HG03135 (cell line): ENCODE measurements at regions not wholly inside any gene's neighbourhood (a gene's known extent, or its start where the extent isn't known, plus 50 kb on each side); places are given as distances from the start of the nearest gene placed in this dataset.

Experiments used
- ATAC-seq: cut with Tn5 transposase; IDR thresholded peaks from one replicate; pipeline ENCODE4 v1.9.1; 2021; ENCODE audit warnings: mild to moderate bottlenecking, moderate library complexity; ENCODE audit not compliant: unreplicated experiment

DNA sequence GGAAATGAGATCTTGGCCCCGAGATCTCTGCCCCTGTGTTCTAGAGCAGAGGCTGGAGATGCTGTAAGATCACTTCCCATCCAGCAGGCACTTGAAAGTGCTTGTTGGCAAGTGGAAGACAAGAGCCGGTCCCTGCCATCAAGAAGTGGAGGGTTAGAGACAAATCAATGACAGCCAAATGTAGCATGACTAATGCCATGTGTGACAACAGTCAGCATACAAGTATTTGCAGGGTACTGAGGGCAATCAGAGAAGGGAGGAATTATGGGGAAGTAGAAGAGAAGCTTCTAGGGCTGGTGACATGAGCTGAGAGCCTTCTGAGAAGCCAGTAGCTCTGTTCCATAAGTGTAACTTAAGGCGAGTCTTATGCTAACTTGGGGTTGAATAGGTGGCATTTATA lies 58.6 kb downstream of the TMEM17 start:
- no peak for ATAC-seq

DNA sequence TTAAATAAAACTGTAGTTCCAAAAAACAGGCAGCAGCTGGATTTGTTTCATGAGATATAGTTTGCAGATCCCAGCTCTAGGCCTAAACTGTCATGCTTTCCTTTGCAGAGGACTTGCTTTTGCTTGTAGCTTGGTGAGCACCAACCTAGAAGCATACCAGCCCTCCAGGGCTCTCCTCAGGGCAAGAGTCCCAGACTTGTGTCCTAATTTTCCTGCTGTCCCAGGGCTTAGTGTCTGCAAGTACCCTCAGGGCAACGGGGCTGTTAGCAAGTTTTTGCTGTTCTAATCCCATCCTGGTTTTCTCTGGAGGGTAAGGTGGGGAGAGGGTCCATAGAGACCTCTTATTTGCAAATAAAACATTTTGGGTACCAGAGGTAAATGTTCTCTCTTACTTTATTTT lies 59.5 kb downstream of the TMEM17 start:
- ATAC-seq = no peak

DNA sequence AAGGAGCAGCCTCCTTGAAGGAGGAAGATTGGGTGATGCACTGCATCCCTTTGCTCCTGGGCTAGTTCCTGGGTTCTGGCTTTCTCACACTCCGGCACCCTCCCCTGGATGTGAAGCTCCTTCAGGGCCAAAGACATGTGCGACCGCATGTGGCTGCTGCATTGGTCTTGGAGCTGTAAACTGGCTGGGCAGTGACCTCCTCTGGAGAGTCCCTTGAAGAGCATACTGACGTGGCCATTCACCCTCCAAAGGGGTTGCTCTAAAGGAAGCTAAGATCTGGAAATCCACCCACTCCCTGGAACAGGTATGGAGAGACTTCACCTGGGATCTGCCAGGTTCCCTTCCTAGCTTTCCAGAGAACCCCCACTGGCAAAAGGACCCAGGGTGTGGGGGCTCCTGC lies 62.1 kb downstream of the TMEM17 start:
- ATAC-seq = no peak

DNA sequence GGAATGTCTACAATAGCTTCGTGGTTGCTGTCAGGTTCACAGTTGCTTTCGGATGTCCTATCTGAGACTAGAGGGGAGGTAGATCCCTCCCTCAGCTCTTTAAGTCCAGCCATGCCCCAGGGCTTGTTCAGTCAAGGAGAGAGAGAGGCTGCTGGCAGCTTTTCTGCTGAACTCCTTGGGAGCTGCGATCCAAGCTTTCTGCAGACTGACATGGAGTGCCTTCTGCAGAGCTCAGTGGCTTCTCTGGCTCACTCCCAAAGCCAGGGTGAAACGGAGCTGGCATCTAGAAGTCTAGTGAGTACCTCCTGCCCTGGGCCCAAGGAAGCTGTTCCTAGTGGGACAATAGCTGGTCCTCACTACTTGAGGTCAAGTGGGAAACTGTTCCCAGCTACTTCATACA lies 62.5 kb downstream of the TMEM17 start:
- no peak for ATAC-seq

DNA sequence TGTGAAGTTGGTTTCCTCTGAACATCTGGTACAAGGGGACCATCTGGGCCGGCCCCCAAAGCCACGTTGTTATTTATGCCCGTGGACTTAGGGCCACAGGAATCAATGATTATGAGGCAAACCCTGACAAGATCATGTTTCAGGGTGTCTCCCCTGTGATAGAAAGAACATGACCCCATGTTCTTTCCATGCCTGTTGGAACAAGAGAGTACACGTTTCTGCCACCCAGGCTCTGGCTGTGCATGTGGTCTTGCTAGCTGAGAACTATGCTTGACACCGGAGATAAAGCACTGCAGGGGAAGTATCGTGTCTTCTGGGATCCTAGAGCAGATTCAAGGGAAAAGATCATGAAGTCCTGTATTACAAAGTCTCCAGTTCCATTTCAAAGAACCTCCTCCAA lies 64.2 kb downstream of the TMEM17 start:
- no peak for ATAC-seq

DNA sequence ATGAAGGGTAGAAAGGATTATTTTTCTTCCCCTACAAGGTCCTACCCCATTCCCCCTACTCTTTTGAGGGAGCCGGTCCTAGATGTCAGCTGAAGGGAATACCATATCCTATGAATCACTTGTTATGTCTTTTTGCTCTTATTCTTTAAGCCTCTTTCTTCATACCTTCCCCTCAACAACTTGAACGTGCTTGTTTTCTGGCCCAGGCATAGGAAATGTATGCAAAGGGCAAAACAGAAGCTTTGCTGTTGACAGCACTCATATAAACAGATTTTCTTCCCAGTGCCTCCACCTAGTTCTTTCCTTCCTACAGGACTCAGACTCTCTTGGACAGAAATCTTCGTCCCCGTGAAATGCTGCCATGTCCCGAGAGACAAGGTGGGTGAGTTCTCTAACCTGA lies 64.6 kb downstream of the TMEM17 start:
- ATAC-seq = no peak

DNA sequence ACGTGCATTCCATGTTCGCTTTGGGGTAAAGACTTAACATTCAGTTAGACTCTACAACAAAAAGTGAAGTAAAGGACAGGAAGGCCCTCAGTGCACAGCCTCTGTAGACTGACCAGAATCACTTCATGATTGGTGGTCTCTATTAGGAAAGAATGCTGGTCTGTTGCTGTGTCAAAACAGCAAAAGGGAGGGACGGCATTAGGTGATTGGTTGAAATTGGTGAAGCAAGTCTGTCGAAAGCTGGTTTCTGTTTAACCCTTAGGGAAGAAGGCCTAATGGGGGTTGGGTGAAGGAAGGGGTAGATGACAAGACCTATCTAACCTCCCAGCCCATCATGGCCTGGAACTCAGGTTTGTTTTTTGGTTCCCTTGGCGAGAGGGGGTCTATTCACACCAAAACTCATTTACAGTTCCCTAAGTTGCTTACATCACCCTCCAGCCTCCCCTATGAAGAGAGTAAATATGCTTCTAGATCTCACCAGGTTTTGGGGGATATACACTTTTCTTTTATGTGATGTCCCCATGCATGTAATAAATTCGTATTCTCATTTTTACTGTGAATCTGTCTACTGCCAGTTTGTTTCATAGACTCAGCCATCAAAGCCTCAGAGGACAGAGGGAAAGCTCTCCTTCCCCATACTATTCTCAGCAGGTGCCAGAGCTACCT lies 65.6 kb downstream of the TMEM17 start:
- ATAC-seq = no peak

DNA sequence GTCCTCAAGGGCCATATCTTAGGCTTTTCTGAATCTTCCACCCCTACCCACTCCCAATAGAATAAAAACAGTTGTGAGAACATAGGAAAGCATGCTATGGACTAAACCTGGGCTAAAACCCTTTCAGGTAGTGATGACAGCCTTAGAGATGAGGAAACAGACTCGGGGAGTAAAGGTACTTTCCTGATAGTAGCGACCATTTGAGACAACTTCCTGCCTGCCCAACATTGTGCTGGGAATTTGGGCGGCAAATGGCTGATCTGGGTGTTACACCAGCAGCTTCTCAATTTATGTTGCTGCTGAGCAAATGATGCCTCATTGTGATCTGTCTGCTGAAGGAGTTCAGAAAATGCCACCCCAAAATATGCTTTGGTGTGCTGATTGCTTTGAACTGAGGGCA lies 66.6 kb downstream of the TMEM17 start:
- ATAC-seq = no peak

DNA sequence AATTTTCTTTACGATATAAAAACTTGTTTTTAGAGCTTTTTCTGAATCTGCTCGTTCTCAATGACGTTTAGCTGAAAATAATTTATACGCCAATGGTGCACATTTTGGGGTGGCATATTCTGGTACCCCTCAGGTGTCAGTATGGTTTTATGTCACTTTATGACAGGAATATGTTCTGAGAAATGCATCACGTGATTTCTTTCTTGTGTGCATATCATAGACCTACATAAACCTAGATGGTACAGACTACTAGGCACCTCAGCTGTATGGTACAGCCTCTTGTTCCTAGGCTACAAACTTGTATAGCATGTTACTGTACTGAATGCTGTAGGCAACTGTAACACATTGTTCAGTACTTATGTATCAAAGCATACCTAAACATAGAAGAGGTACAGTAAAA lies 68.2 kb downstream of the TMEM17 start:
- no peak for ATAC-seq

DNA sequence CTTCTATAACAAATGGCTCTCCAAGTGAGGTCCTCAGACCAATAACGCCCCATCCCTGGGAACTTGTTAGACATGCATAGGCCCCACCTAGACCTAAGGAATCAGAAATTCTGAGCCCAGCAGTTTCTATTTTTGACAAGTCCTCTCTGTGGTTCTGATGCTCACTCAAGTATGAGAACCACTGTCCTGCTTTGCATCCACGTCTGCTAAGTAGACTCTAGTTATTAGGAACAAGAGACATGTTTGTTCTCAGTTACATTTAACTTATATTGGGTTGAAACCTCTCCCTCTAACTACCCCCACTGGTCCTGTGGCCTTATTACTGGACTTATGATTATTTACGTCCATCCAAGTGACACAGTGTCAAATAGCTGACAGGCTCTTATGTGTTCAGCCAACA lies 70.3 kb downstream of the TMEM17 start:
- peak; percentile 89 for ATAC-seq

DNA sequence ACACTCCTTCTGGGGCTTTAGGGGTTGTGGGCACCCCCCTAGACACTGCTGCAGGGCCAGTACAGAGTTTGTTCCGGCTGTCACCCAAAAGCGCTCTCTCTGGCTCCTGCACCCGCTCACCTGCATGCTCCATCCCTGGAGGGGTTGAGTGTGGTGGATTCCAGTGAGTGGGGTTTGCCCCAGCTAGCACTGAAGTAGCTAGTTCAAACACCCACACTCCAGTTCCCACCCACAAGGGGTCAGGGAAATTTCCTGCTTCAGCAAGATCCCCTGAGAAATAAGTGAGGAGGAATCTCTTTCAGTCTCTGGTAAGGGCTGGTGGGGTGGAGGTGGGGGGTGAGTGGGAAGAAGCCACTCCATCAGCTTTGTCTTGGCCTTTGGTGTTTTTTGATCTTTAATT lies 73.6 kb downstream of the TMEM17 start:
- no peak for ATAC-seq

DNA sequence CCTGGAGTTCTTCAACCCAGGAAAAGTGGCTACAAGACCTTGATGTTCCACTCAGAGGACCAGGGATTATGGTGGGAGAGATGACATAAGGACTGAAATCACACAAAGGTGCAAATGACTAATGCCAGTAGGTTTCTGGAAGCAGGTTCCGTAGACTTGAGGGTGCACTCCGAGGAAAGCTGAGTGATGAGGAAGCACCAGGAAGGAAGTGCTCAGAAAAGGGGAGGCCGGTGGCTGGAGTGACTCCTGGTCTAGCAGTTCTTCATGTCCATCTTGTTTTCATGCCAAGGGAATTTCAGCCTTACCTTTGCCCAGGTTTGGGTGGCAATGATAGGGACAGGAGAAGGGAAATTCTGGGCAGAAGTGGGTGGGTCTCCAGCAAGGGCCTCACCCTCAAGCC lies 74.5 kb downstream of the TMEM17 start:
- no peak for ATAC-seq

DNA sequence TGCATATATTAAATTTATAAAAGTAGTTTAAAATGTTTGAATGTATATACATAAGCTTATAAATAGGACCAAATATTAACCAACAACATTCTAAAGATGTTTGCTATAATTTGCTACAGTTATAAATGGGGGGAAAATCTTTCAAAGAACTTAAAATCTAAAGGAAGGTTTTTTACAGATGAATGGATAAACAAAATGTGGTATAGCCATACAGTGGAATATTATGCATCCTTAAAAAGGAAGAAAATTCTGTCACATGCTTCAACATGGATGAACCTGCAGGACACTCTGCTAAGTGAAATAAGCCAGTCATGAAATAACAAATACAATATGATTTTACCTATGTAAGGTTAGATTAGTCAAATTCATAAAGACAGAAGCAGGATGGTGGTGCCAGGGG lies 75.8 kb downstream of the TMEM17 start:
- no peak for ATAC-seq

DNA sequence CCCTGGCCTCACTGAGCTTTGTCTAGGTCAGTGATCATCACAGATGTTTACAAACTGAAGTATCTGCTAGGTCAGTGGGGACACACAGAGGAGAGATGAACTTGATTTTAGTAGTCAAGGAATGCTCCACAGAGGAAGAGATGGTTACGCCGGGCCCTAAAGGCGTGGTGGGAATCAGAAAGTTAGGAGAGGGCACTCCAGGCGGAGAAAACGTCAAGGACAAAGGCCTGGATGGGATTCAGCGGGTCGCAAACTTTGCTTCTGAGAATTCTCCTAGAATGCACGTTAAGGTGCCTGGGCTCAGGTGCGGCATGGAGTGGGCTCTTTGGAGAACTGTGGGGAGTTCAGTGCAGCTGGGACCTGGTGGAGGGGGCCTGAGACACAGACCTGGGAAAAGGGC lies 78.8 kb downstream of the TMEM17 start:
- ATAC-seq = no peak

DNA sequence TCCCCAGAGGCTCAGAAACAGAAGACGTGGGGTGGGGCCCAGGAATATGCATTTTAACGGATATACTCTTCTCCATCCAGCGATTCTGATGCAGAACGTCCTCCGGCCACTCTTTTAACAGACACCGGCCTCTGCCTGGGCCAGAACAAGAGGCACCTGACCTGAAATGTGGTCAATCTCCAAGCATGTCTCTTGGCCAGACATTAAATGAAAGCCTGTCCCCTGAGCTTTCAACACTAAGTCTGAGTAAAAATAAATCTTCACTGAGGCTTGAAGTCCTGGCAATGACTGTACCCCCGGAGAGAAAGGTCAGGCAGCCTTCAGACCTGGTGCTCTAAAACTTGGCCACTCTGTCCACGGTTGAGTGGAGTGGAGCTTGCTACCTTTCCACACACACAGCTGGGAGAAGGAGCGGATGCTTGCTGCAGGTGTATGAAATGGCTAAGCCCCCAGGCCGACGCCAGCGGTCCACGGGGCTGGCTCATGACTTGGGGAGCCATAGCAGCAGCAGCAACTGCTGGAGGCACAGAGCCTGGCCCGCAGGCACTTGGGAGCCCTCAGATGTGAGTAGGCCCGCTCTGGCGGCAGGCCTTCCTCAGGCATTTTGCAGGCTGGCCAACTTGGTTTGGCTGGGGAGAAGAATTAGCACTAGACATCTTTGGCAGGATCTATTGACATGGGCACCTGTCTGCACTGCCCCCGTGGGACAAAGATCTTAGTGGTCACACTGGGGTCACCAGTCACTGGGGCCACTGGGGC lies 79.7 kb downstream of the TMEM17 start:
- ATAC-seq = no peak

DNA sequence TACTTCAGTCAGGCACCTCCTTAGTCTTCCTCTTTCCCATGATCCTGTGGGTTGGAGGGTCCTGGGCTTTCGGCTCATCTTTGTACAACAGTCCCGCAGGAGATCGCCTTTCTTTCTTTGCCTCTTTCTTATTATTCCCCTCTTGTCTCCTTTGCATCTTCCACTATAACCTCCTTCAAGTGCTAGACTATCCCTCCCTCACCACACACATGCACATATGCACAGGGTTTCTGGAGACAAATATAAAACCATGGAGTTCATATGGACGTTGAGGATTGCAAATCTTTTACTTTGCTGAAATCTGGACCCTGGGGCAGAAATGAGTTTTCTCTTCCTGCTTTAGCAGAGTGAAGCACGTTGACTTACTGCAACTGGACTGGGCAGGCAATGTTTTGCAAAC lies 80.3 kb downstream of the TMEM17 start:
- ATAC-seq = no peak

DNA sequence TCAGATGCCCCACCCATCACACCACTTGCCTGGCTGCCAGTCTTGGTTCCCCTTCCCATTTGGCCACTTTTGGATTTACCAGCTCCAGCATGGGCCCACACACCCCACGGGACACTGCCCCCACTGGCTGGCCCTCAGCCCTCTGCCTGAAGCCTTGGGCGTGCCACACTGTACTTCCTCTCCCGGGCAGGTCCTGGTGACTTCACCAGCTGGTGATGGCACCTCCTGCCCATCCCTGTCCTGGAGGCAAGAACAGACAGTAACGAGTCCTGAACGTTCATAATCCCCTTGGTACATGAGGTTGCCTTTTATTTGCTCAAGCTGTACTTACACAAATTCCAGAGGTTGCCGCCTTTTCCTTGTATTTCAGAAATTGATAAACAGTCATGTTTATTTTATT lies 81.1 kb downstream of the TMEM17 start:
- no peak for ATAC-seq

DNA sequence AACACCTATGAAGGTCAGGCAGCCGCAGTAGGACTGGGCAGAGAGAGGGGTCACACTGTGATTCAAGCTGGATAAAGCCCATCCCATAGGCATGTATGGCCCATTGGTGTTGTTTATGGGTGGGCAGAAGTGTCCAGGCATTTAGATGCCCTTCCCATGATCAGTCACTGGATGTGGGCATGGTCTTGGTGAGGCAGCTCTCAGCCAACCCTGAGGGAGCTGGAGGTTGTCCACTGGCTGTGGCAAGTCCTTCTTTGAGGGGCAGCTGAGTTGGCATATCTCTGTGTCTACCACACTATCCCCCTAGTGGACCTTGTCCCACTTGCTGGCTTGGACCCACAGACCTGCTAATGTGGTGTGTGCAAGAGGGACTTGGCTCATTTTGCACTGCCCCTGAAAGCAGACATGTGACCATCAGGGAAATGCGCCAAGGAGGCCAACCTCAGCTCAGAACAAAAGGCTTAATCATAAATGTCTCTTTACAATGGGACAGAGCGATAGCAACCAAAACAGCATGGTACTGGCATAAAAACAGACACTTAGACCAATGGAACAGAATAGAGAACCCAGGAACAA lies 82.0 kb downstream of the TMEM17 start:
- ATAC-seq = no peak

DNA sequence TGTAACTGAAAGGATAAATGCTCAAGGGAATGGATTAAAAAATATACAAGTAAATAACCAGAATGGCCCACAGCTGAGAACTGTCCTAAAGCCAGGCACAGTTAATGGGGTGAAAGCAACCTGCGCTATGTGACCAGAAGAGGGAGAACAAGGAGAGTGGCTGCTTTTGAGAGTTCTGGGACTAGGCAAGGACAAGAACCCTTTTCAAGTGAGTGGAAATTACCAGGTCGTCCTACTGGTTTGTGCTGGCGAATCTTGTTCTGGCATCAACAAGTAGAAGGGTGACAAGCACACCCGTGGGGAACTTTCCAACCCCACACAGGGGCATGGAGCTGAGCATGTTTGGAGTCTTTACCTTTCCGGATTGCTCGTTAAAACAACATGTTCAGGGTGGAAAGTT lies 82.8 kb downstream of the TMEM17 start:
- ATAC-seq = no peak

DNA sequence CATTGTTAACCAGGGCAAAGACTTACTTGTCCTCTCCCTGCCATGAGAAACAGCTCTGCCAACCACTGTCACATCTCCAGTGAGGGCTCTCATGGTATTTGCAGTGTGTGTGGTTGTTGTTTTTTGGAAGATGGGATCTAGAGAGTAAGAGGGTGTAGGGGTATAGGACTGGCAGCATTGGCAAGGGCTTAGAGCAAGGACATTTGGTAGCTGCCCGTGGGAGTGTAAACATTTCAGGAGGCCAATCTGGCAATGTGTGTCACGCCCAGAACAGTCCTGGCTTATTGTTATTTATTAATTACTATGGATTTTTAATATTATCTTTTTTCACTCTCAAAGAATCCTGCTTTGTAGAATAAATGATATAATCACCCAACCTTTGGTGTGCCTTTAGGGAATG lies 90.5 kb downstream of the TMEM17 start:
- no peak for ATAC-seq

DNA sequence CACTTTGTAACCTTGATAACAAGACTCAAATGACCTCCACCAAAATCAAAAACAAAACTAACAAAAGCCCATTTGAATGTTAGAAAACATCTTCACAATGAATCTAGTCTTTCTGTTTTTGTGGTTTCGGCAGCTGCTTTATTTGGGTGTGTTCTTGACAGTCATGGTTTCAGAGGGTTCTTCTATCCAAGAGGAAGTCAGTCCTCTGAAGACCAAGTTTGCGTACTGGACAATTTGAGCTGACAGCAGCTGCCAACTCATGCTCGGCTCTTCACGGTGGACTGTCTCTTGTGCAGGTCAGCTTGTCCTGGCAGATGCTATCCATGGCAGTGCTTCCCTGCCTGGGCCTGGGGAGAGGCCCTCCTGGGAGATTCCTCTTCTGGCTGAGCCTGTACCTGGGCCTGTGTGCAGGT lies 91.0 kb downstream of the TMEM17 start:
- ATAC-seq = peak; percentile 64

DNA sequence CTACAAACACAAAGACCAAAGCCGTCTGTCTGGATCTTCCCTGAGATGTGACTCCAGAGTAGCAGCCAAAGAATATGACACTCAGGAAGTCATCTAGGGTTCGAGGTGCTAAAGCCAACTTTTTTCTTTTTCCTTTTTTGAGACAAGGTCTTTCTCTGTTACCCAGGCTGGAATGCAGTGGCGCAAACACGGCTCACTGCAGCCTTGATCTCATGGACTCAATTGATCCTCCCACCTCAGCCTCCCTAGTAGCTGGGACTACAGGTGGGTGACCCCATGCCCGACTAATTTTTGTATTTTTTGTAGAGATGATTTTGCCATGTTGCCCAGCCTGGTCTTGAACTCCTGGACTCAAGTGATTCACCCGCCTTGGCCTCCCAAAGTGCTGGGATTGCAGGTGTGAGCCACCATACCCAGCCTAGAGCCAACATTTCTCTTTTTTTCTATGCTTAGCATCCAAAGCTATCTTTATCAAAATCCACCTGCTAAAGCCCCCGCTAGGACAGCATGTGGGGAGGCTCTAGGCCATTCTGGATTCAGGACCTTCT lies 92.8 kb downstream of the TMEM17 start:
- ATAC-seq = no peak
